ENCODE measurements at regions not wholly inside any gene's neighbourhood (a gene's known extent, or its start where the extent isn't known, plus 50 kb on each side); places are given as distances from the start of the nearest gene placed in this dataset.

- DNase-seq (ENCODE audit: low read depth): no peak
Observed at GRCh38 chr12:127750076-127750840, 516.7 kb upstream of the TMEM132C start.

- no peak for DNase-seq (ENCODE audit: low read depth)
Observed at GRCh38 chr12:127752802-127753201, 514.2 kb upstream of the TMEM132C start.

- no peak for DNase-seq (ENCODE audit: low read depth)
Observed at GRCh38 chr12:127760357-127760756, 506.6 kb upstream of the TMEM132C start.

- DNase-seq (ENCODE audit: low read depth): no peak
Observed at GRCh38 chr12:127760996-127761395, 506.0 kb upstream of the TMEM132C start.

GRCh38 chr12:127761880-127762279 lies 505.1 kb upstream of the TMEM132C start:
- DNase-seq (ENCODE audit: low read depth): no peak

- DNase-seq (ENCODE audit: low read depth): no peak
Observed at GRCh38 chr12:127767656-127768055, 499.3 kb upstream of the TMEM132C start.

GRCh38 chr12:127770118-127770517 lies 496.9 kb upstream of the TMEM132C start:
- no peak for DNase-seq (ENCODE audit: low read depth)

- no peak for DNase-seq (ENCODE audit: low read depth)
Observed at GRCh38 chr12:127771546-127771945, 495.4 kb upstream of the TMEM132C start.

GRCh38 chr12:127773520-127773919 lies 493.4 kb upstream of the TMEM132C start:
- no peak for DNase-seq (ENCODE audit: low read depth)

GRCh38 chr12:127774828-127775227 lies 492.1 kb upstream of the TMEM132C start:
- DNase-seq (ENCODE audit: low read depth): no peak

- no peak for DNase-seq (ENCODE audit: low read depth)
Observed at GRCh38 chr12:127779301-127780045, 487.5 kb upstream of the TMEM132C start.

GRCh38 chr12:127780881-127781280 lies 486.1 kb upstream of the TMEM132C start:
- DNase-seq (ENCODE audit: low read depth): no peak

- DNase-seq (ENCODE audit: low read depth): no peak
Observed at GRCh38 chr12:127781336-127781735, 485.6 kb upstream of the TMEM132C start.

GRCh38 chr12:127785540-127785939 lies 481.4 kb upstream of the TMEM132C start:
- DNase-seq (ENCODE audit: low read depth): no peak

GRCh38 chr12:127785986-127786590 lies 480.9 kb upstream of the TMEM132C start:
- DNase-seq (ENCODE audit: low read depth): no peak

GRCh38 chr12:127787544-127787943 lies 479.4 kb upstream of the TMEM132C start:
- no peak for DNase-seq (ENCODE audit: low read depth)

- DNase-seq (ENCODE audit: low read depth): no peak
Observed at GRCh38 chr12:127790376-127790775, 476.6 kb upstream of the TMEM132C start.

GRCh38 chr12:127791217-127791616 lies 475.8 kb upstream of the TMEM132C start:
- no peak for DNase-seq (ENCODE audit: low read depth)

GRCh38 chr12:127797918-127798317 lies 469.1 kb upstream of the TMEM132C start:
- DNase-seq (ENCODE audit: low read depth): no peak

GRCh38 chr12:127802271-127802670 lies 464.7 kb upstream of the TMEM132C start:
- no peak for DNase-seq (ENCODE audit: low read depth)

- no peak for DNase-seq (ENCODE audit: low read depth)
Observed at GRCh38 chr12:127803545-127803944, 463.4 kb upstream of the TMEM132C start.

- no peak for DNase-seq (ENCODE audit: low read depth)
Observed at GRCh38 chr12:127809275-127809674, 457.7 kb upstream of the TMEM132C start.

GRCh38 chr12:127810041-127810440 lies 456.9 kb upstream of the TMEM132C start:
- no peak for DNase-seq (ENCODE audit: low read depth)

Measured in stimulated activated CD8-positive, alpha-beta memory T cell treated with anti-CD3 and anti-CD28 coated beads, Interleukin-15, amount 100 ng/mL, for 1 hour (primary cell).